ENCODE measurements at regions not wholly inside any gene's neighbourhood (a gene's known extent, or its start where the extent isn't known, plus 50 kb on each side); places are given as distances from the start of the nearest gene placed in this dataset.

DNA sequence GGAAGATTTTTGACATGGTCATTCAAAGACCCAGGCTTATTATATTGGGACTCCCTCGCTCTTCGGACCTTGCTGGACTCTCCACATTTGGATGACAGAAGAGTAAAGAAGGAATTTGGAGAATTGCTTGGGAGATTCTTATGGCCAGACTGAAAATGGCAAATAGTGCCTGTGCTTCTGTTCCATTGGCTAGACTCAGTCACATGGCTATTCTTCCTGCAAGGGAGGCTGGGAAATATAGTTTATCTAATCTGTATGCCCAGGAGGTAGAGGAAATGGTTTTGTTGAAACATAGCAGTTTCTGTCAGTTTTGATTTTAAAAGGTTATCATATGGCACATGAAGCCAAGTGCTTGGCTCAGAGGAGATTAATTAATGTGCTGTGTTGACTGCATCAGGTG lies 286.6 kb upstream of the JAG1 start:
- TF ChIP-seq EZH2 (IDR thresholded peaks at IDR 0.05; ENCODE audit: low read depth): no peak
- TF ChIP-seq, protein P1, sequence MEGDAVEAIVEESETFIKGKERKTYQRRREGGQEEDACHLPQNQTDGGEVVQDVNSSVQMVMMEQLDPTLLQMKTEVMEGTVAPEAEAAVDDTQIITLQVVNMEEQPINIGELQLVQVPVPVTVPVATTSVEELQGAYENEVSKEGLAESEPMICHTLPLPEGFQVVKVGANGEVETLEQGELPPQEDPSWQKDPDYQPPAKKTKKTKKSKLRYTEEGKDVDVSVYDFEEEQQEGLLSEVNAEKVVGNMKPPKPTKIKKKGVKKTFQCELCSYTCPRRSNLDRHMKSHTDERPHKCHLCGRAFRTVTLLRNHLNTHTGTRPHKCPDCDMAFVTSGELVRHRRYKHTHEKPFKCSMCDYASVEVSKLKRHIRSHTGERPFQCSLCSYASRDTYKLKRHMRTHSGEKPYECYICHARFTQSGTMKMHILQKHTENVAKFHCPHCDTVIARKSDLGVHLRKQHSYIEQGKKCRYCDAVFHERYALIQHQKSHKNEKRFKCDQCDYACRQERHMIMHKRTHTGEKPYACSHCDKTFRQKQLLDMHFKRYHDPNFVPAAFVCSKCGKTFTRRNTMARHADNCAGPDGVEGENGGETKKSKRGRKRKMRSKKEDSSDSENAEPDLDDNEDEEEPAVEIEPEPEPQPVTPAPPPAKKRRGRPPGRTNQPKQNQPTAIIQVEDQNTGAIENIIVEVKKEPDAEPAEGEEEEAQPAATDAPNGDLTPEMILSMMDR (conservative IDR thresholded peaks at IDR 0.05): no peak
